ENCODE measurements at regions not wholly inside any gene's neighbourhood (a gene's known extent, or its start where the extent isn't known, plus 50 kb on each side); places are given as distances from the start of the nearest gene placed in this dataset.

DNA sequence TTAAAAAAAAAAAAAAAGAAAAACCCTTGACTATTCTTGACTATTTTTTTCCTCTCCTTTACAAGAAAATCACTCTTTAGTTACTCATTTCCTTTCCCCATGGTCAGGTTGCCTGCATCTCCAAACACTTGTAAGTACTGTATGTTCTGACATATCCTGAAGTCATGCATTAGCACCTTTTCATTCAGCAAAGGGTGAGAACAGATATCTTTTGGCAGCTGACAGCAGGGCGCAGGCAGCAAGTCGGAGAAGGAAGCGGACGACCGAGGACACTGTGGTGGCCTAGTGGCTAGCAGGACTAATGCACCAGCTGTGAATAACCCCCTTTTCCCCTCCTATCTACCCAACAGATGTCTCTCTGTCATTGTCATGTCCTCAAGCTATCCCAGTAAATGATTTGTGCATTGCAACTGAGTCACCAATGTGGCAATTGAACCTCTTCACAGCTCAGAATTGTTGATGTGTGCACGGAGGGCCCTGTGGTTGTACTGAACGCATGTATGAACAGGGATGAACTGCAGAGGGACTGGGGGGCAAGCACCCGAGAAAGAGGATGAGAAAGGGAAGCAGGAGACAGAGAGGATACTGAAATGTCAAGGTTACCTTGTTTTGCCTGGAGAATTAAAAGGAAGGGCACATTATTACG lies 996.0 kb upstream of the ARRDC3 start:
- TF ChIP-seq POLR2A (IDR thresholded peaks at IDR 0.05; ENCODE audit: low read length) (no peak), GATA1 (IDR thresholded peaks at IDR 0.05; ENCODE audit: low read depth, low read length) (no peak)
